ENCODE measurements at regions not wholly inside any gene's neighbourhood (a gene's known extent, or its start where the extent isn't known, plus 50 kb on each side); places are given as distances from the start of the nearest gene placed in this dataset.
"Not testable (repeated sequence)": the region's sequence is repeated elsewhere in the genome, so short reads cannot be mapped to it uniquely, and the experiment has no call there.

DNA sequence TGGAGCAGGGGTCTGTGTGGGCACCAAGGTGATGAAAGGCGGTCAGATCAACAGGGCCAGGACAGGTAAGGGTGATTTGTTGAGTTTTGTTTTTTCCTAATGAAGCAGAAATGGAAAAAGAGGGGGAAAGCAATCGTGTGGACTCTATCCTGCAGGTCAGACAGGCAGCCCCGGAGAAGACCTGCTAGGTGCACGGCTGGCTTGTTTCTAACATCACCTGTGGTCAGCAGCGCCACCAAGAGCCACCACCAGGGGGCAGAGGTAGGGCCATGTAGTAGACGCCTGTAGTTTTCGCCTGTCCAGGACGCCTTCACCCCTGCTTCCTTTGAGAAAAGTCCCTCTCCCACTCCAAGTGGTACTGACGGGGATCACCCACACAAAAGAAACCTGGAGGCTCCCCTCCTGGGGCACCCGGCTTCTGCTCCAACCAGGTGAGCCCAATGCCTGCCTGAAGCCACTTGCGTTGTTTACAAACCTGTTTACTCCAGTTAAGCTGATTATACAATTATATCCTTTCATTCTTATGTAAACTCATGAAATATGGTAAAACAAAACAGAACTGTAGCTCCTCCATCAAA is 54.2 kb upstream of the SEC14L1 start:
- no peaks in the 10 kb centered on the region; the same call in 1 of the 2 replicates for H3K4me1 ChIP-seq (ENCODE audit: insufficient read depth, low read length)
- no peak overlapping the region; the same call in 1 of the 2 replicates for H3K9ac ChIP-seq (ENCODE audit: low read depth, low read length)
- H3K9me3 ChIP-seq (ENCODE audit: control insufficient read depth, insufficient read depth, low read length): no peaks in the 10 kb centered on the region
- peaks cover 8% of the 10 kb centered on the region for H3K36me3 ChIP-seq (ENCODE audit: insufficient read depth, low read length)

- peaks cover 8% of the 10 kb centered on the region for H3K36me3 ChIP-seq (ENCODE audit: insufficient read depth, low read length)
- H3K4me1 ChIP-seq (ENCODE audit: insufficient read depth, low read length): no peaks in the 10 kb centered on the region; the same call in 1 of the 2 replicates
- peak overlapping the region; percentile 83 for H3K9ac ChIP-seq (ENCODE audit: low read depth, low read length)
- H3K9me3 ChIP-seq (ENCODE audit: control insufficient read depth, insufficient read depth, low read length): no peaks in the 10 kb centered on the region
Measured at GRCh38 chr17:77087650-77088454, 52.9 kb upstream of the SEC14L1 start.

- Histone ChIP-seq H3K9ac (ENCODE audit: low read depth, low read length) (peak overlapping the region; percentile 83), H3K9me3 (ENCODE audit: control insufficient read depth, insufficient read depth, low read length) (no peaks in the 10 kb centered on the region), H3K36me3 (ENCODE audit: insufficient read depth, low read length) (peaks cover 15% of the 10 kb centered on the region), H3K4me1 (ENCODE audit: insufficient read depth, low read length) (no peaks in the 10 kb centered on the region; the same call in 1 of the 2 replicates)
Measured at GRCh38 chr17:77088455-77089123, 52.2 kb upstream of the SEC14L1 start.

DNA sequence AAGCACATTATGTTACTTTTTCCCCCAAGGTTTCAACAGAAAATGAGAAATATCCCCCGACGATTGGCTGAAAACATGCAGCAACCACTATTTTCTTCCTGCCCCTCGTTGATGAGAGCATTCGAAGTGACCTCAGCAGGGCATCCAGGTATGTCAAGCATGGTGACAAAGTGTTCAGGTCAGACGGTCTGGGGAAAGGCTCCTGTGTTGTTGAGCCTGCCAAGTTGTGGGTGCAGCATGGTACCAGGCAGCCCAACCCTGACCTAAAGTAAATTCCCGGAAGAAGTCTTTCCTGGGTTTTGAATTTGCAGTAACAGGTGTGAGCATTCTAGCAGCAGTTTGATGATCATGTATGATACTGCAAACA is 51.7 kb upstream of the SEC14L1 start:
- H3K9me3 ChIP-seq (ENCODE audit: control insufficient read depth, insufficient read depth, low read length): no peaks in the 10 kb centered on the region
- H3K9ac ChIP-seq (ENCODE audit: low read depth, low read length): peak overlapping the region; percentile 83
- peaks cover 17% of the 10 kb centered on the region for H3K36me3 ChIP-seq (ENCODE audit: insufficient read depth, low read length)
- H3K4me1 ChIP-seq (ENCODE audit: insufficient read depth, low read length): no peaks in the 10 kb centered on the region; the same call in 1 of the 2 replicates

GRCh38 chr17:77089949-77090348 is 50.8 kb upstream of the SEC14L1 start:
- not testable (repeated sequence) for H3K4me1 ChIP-seq (ENCODE audit: insufficient read depth, low read length); H3K9me3 ChIP-seq (ENCODE audit: control insufficient read depth, insufficient read depth, low read length); H3K9ac ChIP-seq (ENCODE audit: low read depth, low read length)
- H3K36me3 ChIP-seq (ENCODE audit: insufficient read depth, low read length): peaks cover 24% of the 10 kb centered on the region

DNA sequence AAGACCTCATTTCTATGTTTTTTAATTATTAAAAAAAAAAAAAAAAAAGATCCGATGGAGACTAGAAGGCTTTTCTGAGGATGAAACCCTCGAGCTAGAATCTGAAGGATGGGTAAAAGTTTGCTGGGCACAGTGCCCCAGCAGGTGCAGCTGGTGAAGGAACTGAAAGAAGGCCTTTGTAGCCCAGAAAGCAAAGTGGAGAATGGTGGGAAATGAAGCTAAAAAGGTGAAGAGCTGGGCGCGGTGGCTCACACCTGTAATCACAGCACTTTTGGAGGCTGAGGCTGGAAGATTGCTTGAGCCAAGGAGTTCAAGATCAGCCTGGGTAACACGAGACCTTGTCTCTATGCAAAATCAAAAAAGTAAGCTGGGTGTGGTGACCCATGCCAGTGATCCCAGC is 50.3 kb upstream of the SEC14L1 start:
- no peaks in the 10 kb centered on the region for H3K9me3 ChIP-seq (ENCODE audit: control insufficient read depth, insufficient read depth, low read length)
- H3K4me1 ChIP-seq (ENCODE audit: insufficient read depth, low read length): no peaks in the 10 kb centered on the region; the same call in 1 of the 2 replicates
- no peak overlapping the region for H3K9ac ChIP-seq (ENCODE audit: low read depth, low read length)
- H3K36me3 ChIP-seq (ENCODE audit: insufficient read depth, low read length): peaks cover 28% of the 10 kb centered on the region

All from ES-I3 (cell line).